HG03159 (cell line): ENCODE measurements at regions not wholly inside any gene's neighbourhood (a gene's known extent, or its start where the extent isn't known, plus 50 kb on each side); places are given as distances from the start of the nearest gene placed in this dataset.
A peak's percentile ranks its signal among the peaks of the same experiment; 100 is the strongest.
"Not testable (repeated sequence)": the region's sequence is repeated elsewhere in the genome, so short reads cannot be mapped to it uniquely, and the experiment has no call there.

Source experiments
- ATAC-seq: cut with Tn5 transposase; IDR thresholded peaks from one replicate; pipeline ENCODE4 v1.9.1; 2021; ENCODE audit warnings: mild to moderate bottlenecking, moderate library complexity; ENCODE audit not compliant: unreplicated experiment

GRCh38 chr7:142637240-142637639 lies 112.0 kb upstream of the PRSS1 start:
- ATAC-seq = no peak

GRCh38 chr7:142636751-142637150 lies 112.5 kb upstream of the PRSS1 start:
- no peak for ATAC-seq

GRCh38 chr7:142636107-142636506 lies 113.2 kb upstream of the PRSS1 start:
- not testable (repeated sequence) for ATAC-seq

- ATAC-seq = peak; percentile 98
Measured at GRCh38 chr7:142632271-142633134, 116.8 kb upstream of the PRSS1 start.

- no peak for ATAC-seq
Measured at GRCh38 chr7:142629588-142630260, 119.5 kb upstream of the PRSS1 start.

- ATAC-seq = no peak
Measured at GRCh38 chr7:142628945-142629344, 120.3 kb upstream of the PRSS1 start.

GRCh38 chr7:142627223-142627622 lies 122.0 kb upstream of the PRSS1 start:
- ATAC-seq = not testable (repeated sequence)

- ATAC-seq = peak; percentile 80
Measured at GRCh38 chr7:142626420-142627035, 122.7 kb upstream of the PRSS1 start.

GRCh38 chr7:142625216-142625615 lies 124.1 kb upstream of the PRSS1 start:
- ATAC-seq = not testable (repeated sequence)

- no peak for ATAC-seq
Measured at GRCh38 chr7:142620402-142620801, 128.9 kb upstream of the PRSS1 start.

- ATAC-seq = no peak
Measured at GRCh38 chr7:142618655-142619351, 130.5 kb upstream of the PRSS1 start.

GRCh38 chr7:142616842-142617241 lies 132.4 kb upstream of the PRSS1 start:
- no peak for ATAC-seq

GRCh38 chr7:142616121-142616643 lies 133.1 kb upstream of the PRSS1 start:
- ATAC-seq = no peak

- ATAC-seq = no peak
Measured at GRCh38 chr7:142615508-142615907, 133.8 kb upstream of the PRSS1 start.

GRCh38 chr7:142614116-142614515 lies 135.2 kb upstream of the PRSS1 start:
- no peak for ATAC-seq

- no peak for ATAC-seq
Measured at GRCh38 chr7:142612237-142612881, 136.9 kb upstream of the PRSS1 start.

GRCh38 chr7:142611566-142612236 lies 137.6 kb upstream of the PRSS1 start:
- ATAC-seq = no peak

GRCh38 chr7:142608630-142609428 lies 140.4 kb upstream of the PRSS1 start:
- ATAC-seq = no peak

GRCh38 chr7:142607351-142607750 lies 141.9 kb upstream of the PRSS1 start:
- no peak for ATAC-seq
